T1000 (cell line): ENCODE measurements at regions not wholly inside any gene's neighbourhood (a gene's known extent, or its start where the extent isn't known, plus 50 kb on each side); places are given as distances from the start of the nearest gene placed in this dataset.

Experiments
- DNase-seq: peaks from one replicate; lab custom pipeline; 2025; ENCODE audit warnings: mixed read lengths; lab: John Stamatoyannopoulos, UW

GRCh38 chr9:80635065-80635464 lies 1054.3 kb downstream of the TLE1 start:
- no peak for DNase-seq

- DNase-seq: no peak
These were observed 1057.3 kb downstream of the TLE1 start for GRCh38 chr9:80632041-80632440.

GRCh38 chr9:80622508-80622907 lies 1050.7 kb downstream of the TLE4 start:
- no peak for DNase-seq

- DNase-seq: no peak
These were observed 1047.6 kb downstream of the TLE4 start for GRCh38 chr9:80619356-80619755.

- no peak for DNase-seq
These were observed 1044.2 kb downstream of the TLE4 start for GRCh38 chr9:80615964-80616363.

GRCh38 chr9:80605793-80606192 lies 1034.0 kb downstream of the TLE4 start:
- DNase-seq: no peak

GRCh38 chr9:80605129-80605528 lies 1033.4 kb downstream of the TLE4 start:
- DNase-seq: no peak

- DNase-seq: no peak
These were observed 1030.5 kb downstream of the TLE4 start for GRCh38 chr9:80602291-80602690.

- DNase-seq: no peak
These were observed 1024.8 kb downstream of the TLE4 start for GRCh38 chr9:80596579-80596978.

GRCh38 chr9:80595192-80595591 lies 1023.4 kb downstream of the TLE4 start:
- DNase-seq: no peak

GRCh38 chr9:80592413-80592812 lies 1020.6 kb downstream of the TLE4 start:
- no peak for DNase-seq

GRCh38 chr9:80586786-80587330 lies 1015.1 kb downstream of the TLE4 start:
- DNase-seq: no peak

GRCh38 chr9:80571953-80572352 lies 1000.2 kb downstream of the TLE4 start:
- DNase-seq: no peak

GRCh38 chr9:80569236-80569635 lies 997.5 kb downstream of the TLE4 start:
- no peak for DNase-seq

GRCh38 chr9:80561526-80561925 lies 989.8 kb downstream of the TLE4 start:
- no peak for DNase-seq

- no peak for DNase-seq
These were observed 989.2 kb downstream of the TLE4 start for GRCh38 chr9:80560976-80561375.

GRCh38 chr9:80557256-80557655 lies 985.5 kb downstream of the TLE4 start:
- DNase-seq: no peak

- no peak for DNase-seq
These were observed 984.9 kb downstream of the TLE4 start for GRCh38 chr9:80556631-80557030.

- no peak for DNase-seq
These were observed 984.1 kb downstream of the TLE4 start for GRCh38 chr9:80555782-80556325.

- no peak for DNase-seq
These were observed 983.1 kb downstream of the TLE4 start for GRCh38 chr9:80554856-80555255.

GRCh38 chr9:80554301-80554700 lies 982.5 kb downstream of the TLE4 start:
- DNase-seq: no peak

GRCh38 chr9:80552931-80553330 lies 981.2 kb downstream of the TLE4 start:
- DNase-seq: no peak

GRCh38 chr9:80550181-80550580 lies 978.4 kb downstream of the TLE4 start:
- no peak for DNase-seq

- no peak for DNase-seq
These were observed 975.8 kb downstream of the TLE4 start for GRCh38 chr9:80547613-80548012.
